ENCODE measurements at regions not wholly inside any gene's neighbourhood (a gene's known extent, or its start where the extent isn't known, plus 50 kb on each side); places are given as distances from the start of the nearest gene placed in this dataset.
A peak's percentile ranks its signal among the peaks of the same experiment; 100 is the strongest.
"Not testable (repeated sequence)": the region's sequence is repeated elsewhere in the genome, so short reads cannot be mapped to it uniquely, and the experiment has no call there.

GRCh38 chr3:107189158-107189791 lies 188.0 kb upstream of the CCDC54 start:
- DNase-seq, result no peak

GRCh38 chr3:107193116-107193515 lies 184.1 kb upstream of the CCDC54 start:
- no peak for DNase-seq

GRCh38 chr3:107198581-107199181 lies 178.6 kb upstream of the CCDC54 start:
- peak; percentile 35 for DNase-seq

- DNase-seq, result no peak
Measured at GRCh38 chr3:107201146-107201545, 176.1 kb upstream of the CCDC54 start.

- DNase-seq, result not testable (repeated sequence)
Measured at GRCh38 chr3:107202885-107203284, 174.4 kb upstream of the CCDC54 start.

- DNase-seq, result no peak
Measured at GRCh38 chr3:107204121-107204520, 173.1 kb upstream of the CCDC54 start.

GRCh38 chr3:107205358-107205757 lies 171.9 kb upstream of the CCDC54 start:
- no peak for DNase-seq

GRCh38 chr3:107206141-107206540 lies 171.1 kb upstream of the CCDC54 start:
- no peak for DNase-seq

- DNase-seq, result no peak
Measured at GRCh38 chr3:107206945-107207344, 170.3 kb upstream of the CCDC54 start.

- peak; percentile 23 for DNase-seq
Measured at GRCh38 chr3:107208100-107208499, 169.1 kb upstream of the CCDC54 start.

- DNase-seq, result no peak
Measured at GRCh38 chr3:107208796-107209195, 168.4 kb upstream of the CCDC54 start.

- DNase-seq, result no peak
Measured at GRCh38 chr3:107209302-107209990, 167.8 kb upstream of the CCDC54 start.

GRCh38 chr3:107211608-107212007 lies 165.6 kb upstream of the CCDC54 start:
- no peak for DNase-seq

GRCh38 chr3:107212618-107213017 lies 164.6 kb upstream of the CCDC54 start:
- DNase-seq, result no peak

GRCh38 chr3:107213044-107213669 lies 164.1 kb upstream of the CCDC54 start:
- no peak for DNase-seq

- DNase-seq, result no peak
Measured at GRCh38 chr3:107216229-107216628, 161.0 kb upstream of the CCDC54 start.

GRCh38 chr3:107216711-107217110 lies 160.5 kb upstream of the CCDC54 start:
- DNase-seq, result no peak

GRCh38 chr3:107217172-107217571 lies 160.1 kb upstream of the CCDC54 start:
- no peak for DNase-seq

GRCh38 chr3:107218864-107219269 lies 158.4 kb upstream of the CCDC54 start:
- DNase-seq, result no peak

GRCh38 chr3:107220538-107220937 lies 156.7 kb upstream of the CCDC54 start:
- no peak for DNase-seq

GRCh38 chr3:107221856-107222255 lies 155.4 kb upstream of the CCDC54 start:
- no peak for DNase-seq

GRCh38 chr3:107222907-107223306 lies 154.3 kb upstream of the CCDC54 start:
- DNase-seq, result no peak

GRCh38 chr3:107224026-107224596 lies 153.1 kb upstream of the CCDC54 start:
- DNase-seq, result no peak

Data from right kidney (tissue), 1 donor.